Activated naive CD4-positive, alpha-beta T cell treated with anti-CD3 and anti-CD28 coated beads, Interleukin-2, amount 10 ng/mL, durations not matched to agents 7 days and 5 days (primary cell): ENCODE measurements at regions not wholly inside any gene's neighbourhood (a gene's known extent, or its start where the extent isn't known, plus 50 kb on each side); places are given as distances from the start of the nearest gene placed in this dataset.
"Not testable (repeated sequence)": the region's sequence is repeated elsewhere in the genome, so short reads cannot be mapped to it uniquely, and the experiment has no call there.

Experiments used
- CTCF ChIA-PET: fragments of 350-600 bp; sonication (Branson Sonifier 250); formaldehyde crosslinking; loops from one replicate; lab custom pipeline; 2021; ENCODE audit warnings: antibody characterized with exemption; lab: Charles Lee
- DNase-seq: peaks from one replicate; pipeline ENCODE4 v3.0.0-alpha.2; 2020
- H3K27ac Mint-ChIP-seq: one replicate; pipeline ENCODE4 v1.8.0; 2021; ENCODE audit warnings: mild to moderate bottlenecking, moderate library complexity, mixed read lengths
- H3K27me3 Mint-ChIP-seq: one replicate; pipeline ENCODE4 v1.8.0; 2021; ENCODE audit warnings: mild to moderate bottlenecking, mixed read lengths
- H3K36me3 Mint-ChIP-seq: one replicate; pipeline ENCODE4 v1.8.0; 2021; ENCODE audit warnings: mixed read lengths
- H3K4me1 Mint-ChIP-seq: one replicate; pipeline ENCODE4 v1.8.0; 2021; ENCODE audit warnings: mixed read lengths
- H3K4me3 Mint-ChIP-seq: one replicate; pipeline ENCODE4 v1.8.0; 2021; ENCODE audit warnings: mild to moderate bottlenecking, moderate library complexity, mixed read lengths
- H3K9me3 Mint-ChIP-seq: one replicate; pipeline ENCODE4 v1.8.0; 2021; ENCODE audit warnings: mixed read lengths

- Mint-ChIP-seq H3K27me3 (no peaks in the 10 kb centered on the region), H3K4me1 (no peaks in the 10 kb centered on the region), H3K36me3 (no peaks in the 10 kb centered on the region), H3K4me3 (no peak overlapping the region), H3K9me3 (no peaks in the 10 kb centered on the region), H3K27ac (no peak overlapping the region)
- DNase-seq = no peak
- CTCF ChIA-PET = no interaction called here
These were observed 1055.7 kb upstream of the TMEFF2 start for GRCh38 chr2:193250389-193250788.

DNA sequence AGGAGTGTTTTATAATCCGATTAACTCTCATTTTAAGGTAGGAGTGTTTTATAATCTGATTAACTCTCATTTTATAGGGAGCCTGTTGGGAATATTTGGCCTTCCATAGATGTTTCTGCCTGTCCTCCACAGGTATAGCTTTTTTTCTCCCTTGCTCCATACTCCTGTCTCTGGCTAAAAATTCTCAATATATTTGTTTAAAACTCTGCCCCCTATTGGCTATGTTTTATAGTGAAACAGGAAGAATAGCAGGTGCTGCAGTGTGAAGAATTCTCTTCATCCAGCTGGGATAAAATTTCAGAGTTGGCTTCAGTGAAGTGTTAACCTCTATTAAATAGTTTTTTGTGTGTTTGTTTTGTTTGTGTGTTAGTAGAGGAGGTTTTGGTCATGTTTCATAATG lies 1046.0 kb upstream of the TMEFF2 start:
- Mint-ChIP-seq H3K9me3 (no peaks in the 10 kb centered on the region), H3K36me3 (no peaks in the 10 kb centered on the region), H3K4me1 (no peaks in the 10 kb centered on the region), H3K27me3 (no peaks in the 10 kb centered on the region), H3K4me3 (no peak overlapping the region), H3K27ac (no peak overlapping the region)
- no peak for DNase-seq
- CTCF ChIA-PET = interaction anchor here (0.9 kb wide), 1 partner anchor 9 kb away, joined by 3 read pairs; no protein-coding TSS in a partner anchor

DNA sequence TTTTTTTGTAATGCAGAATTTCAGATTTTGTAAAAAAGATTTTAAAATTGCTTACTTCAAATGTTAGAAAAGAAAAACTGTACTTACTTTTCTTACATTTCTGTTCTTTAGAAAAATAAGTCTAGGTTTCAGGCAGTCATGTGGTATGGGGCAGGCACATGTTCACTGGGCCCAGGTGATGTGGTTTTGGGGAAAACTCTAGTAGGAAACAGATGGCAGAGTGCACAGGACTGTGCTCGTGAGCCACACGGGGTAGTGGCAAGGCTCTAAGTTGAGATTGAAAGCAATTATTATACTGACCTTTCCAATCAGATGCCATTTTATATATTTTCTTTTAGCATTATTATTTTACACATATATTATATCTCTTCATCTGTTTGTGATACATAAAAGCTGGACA lies 1036.9 kb upstream of the TMEFF2 start:
- CTCF ChIA-PET = no interaction called here
- no peak for DNase-seq
- no peaks in the 10 kb centered on the region for H3K4me1 Mint-ChIP-seq
- no peaks in the 10 kb centered on the region for H3K9me3 Mint-ChIP-seq
- no peaks in the 10 kb centered on the region for H3K36me3 Mint-ChIP-seq
- H3K27me3 Mint-ChIP-seq = no peaks in the 10 kb centered on the region
- H3K4me3 Mint-ChIP-seq = no peak overlapping the region
- H3K27ac Mint-ChIP-seq = no peak overlapping the region

- CTCF ChIA-PET = interaction anchor here (0.5 kb wide), 1 partner anchor 366 kb away, joined by 3 read pairs; no protein-coding TSS in a partner anchor
- H3K27me3 Mint-ChIP-seq = no peaks in the 10 kb centered on the region
- no peaks in the 10 kb centered on the region for H3K9me3 Mint-ChIP-seq
- H3K4me1 Mint-ChIP-seq = no peaks in the 10 kb centered on the region
- H3K27ac Mint-ChIP-seq = no peak overlapping the region
- no peak for DNase-seq
- H3K36me3 Mint-ChIP-seq = no peaks in the 10 kb centered on the region
- no peak overlapping the region for H3K4me3 Mint-ChIP-seq
These were observed 1033.5 kb upstream of the TMEFF2 start for GRCh38 chr2:193228276-193228675.

- H3K4me1 Mint-ChIP-seq = no peaks in the 10 kb centered on the region
- CTCF ChIA-PET = no interaction called here
- no peak overlapping the region for H3K4me3 Mint-ChIP-seq
- no peaks in the 10 kb centered on the region for H3K27me3 Mint-ChIP-seq
- H3K36me3 Mint-ChIP-seq = no peaks in the 10 kb centered on the region
- no peak for DNase-seq
- H3K27ac Mint-ChIP-seq = no peak overlapping the region
- H3K9me3 Mint-ChIP-seq = no peaks in the 10 kb centered on the region
These were observed 1027.7 kb upstream of the TMEFF2 start for GRCh38 chr2:193222454-193222853.

- no peak overlapping the region for H3K4me3 Mint-ChIP-seq
- H3K27me3 Mint-ChIP-seq = no peaks in the 10 kb centered on the region
- no peaks in the 10 kb centered on the region for H3K9me3 Mint-ChIP-seq
- no peak overlapping the region for H3K27ac Mint-ChIP-seq
- CTCF ChIA-PET = interaction anchor here (0.6 kb wide), 1 partner anchor 300 kb away, joined by 5 read pairs; no protein-coding TSS in a partner anchor
- H3K36me3 Mint-ChIP-seq = no peaks in the 10 kb centered on the region
- no peaks in the 10 kb centered on the region for H3K4me1 Mint-ChIP-seq
- DNase-seq = no peak
These were observed 1024.7 kb upstream of the TMEFF2 start for GRCh38 chr2:193219413-193219812.

DNA sequence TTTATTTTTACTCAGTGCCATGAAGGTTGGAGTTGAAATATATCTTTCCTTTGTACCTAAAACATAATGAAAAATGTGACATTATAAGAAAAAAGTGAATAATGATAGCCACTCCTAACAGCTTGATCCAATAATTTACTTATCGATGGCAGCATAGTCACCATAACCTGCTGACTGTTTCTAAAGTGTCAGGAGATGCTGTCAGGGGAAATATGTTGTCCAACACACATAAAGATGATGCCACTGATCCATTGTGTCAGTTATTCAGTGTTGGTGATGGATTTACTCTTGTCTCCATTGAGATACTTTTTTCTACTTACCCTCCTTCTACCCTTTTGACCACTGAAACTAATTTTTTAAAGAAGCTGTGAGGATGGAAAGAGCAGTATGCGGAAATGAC lies 1006.9 kb upstream of the TMEFF2 start:
- CTCF ChIA-PET = no interaction called here
- Mint-ChIP-seq H3K27ac (no peak overlapping the region), H3K9me3 (no peaks in the 10 kb centered on the region), H3K36me3 (no peaks in the 10 kb centered on the region), H3K4me1 (no peaks in the 10 kb centered on the region), H3K4me3 (no peak overlapping the region), H3K27me3 (no peaks in the 10 kb centered on the region)
- DNase-seq = no peak

DNA sequence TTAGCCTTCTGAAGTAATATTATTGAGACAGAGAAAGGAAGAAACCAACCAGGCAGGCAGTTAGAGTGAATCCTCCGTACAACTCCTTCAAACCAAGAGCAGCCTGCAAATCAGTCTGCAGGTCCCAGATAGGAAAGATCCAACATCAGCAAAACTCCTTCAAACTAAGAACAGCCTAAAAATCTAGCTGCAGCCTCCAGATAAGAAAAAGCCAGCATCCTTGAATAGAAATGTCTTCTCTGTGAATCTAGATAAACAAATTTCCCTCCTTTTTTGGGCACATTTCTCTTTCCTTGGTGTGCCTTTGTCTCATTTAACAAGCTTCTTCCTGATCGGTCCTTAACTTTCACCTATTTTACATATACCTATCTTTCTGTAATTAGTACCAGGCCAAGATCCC lies 1004.6 kb upstream of the TMEFF2 start:
- CTCF ChIA-PET = interaction anchor here (0.6 kb wide), 1 partner anchor 137 kb away, joined by 3 read pairs; no protein-coding TSS in a partner anchor
- no peaks in the 10 kb centered on the region for H3K27me3 Mint-ChIP-seq
- no peak overlapping the region for H3K4me3 Mint-ChIP-seq
- no peak for DNase-seq
- no peaks in the 10 kb centered on the region for H3K4me1 Mint-ChIP-seq
- H3K36me3 Mint-ChIP-seq = no peaks in the 10 kb centered on the region
- H3K27ac Mint-ChIP-seq = no peak overlapping the region
- no peaks in the 10 kb centered on the region for H3K9me3 Mint-ChIP-seq

DNA sequence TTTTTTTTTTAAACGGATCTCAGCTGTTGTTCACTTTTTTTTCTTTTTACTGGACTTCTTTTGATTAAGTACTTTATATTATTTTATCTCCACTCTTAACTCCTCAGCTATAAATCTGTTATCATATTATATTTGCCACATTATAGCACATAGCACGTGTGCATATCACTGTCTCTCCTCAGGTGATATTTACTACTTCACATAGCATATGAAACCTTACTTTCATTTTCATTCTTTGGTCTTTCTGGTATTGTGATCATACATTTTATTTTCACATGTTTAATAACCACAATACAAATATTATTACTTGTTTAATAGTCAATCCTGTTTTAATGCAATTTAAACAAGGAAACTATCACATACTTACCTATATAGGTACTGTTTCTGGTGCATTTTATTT lies 993.1 kb upstream of the TMEFF2 start:
- DNase-seq = no peak
- Mint-ChIP-seq H3K27ac (no peak overlapping the region), H3K4me1 (no peaks in the 10 kb centered on the region), H3K9me3 (no peaks in the 10 kb centered on the region), H3K4me3 (no peak overlapping the region), H3K36me3 (no peaks in the 10 kb centered on the region), H3K27me3 (no peaks in the 10 kb centered on the region)
- CTCF ChIA-PET = no interaction called here

DNA sequence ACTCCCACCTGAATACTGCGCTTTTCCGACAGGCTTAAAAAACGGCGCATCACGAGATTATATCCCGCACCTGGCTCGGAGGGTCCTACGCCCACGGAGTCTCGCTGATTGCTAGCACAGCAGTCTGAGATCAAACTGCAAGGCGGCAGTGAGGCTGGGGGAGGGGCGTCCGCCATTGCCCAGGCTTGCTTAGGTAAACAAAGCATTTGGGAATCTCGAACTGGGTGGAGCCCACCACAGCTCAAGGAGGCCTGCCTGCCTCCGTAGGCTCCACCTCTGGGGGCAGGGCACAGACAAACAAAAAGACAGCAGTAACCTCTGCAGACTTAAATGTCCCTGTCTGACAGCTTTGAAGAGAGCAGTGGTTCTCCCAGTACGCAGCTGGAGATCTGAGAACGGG lies 976.2 kb upstream of the TMEFF2 start:
- not testable (repeated sequence) for H3K4me3 Mint-ChIP-seq

GRCh38 chr2:193156480-193156879 lies 961.7 kb upstream of the TMEFF2 start:
- Mint-ChIP-seq H3K4me1 (no peaks in the 10 kb centered on the region), H3K36me3 (no peaks in the 10 kb centered on the region), H3K9me3 (no peaks in the 10 kb centered on the region), H3K27ac (no peak overlapping the region), H3K4me3 (no peak overlapping the region), H3K27me3 (no peaks in the 10 kb centered on the region)
- no peak for DNase-seq
- CTCF ChIA-PET = no interaction called here

More for the DNA sequence above, 976.2 kb upstream of the TMEFF2 start:
- H3K27ac Mint-ChIP-seq, CTCF ChIA-PET, H3K9me3 Mint-ChIP-seq, DNase-seq, H3K36me3 Mint-ChIP-seq, H3K27me3 Mint-ChIP-seq, H3K4me1 Mint-ChIP-seq: not testable (repeated sequence)

GRCh38 chr2:193154076-193154475 lies 959.3 kb upstream of the TMEFF2 start:
- CTCF ChIA-PET = no interaction called here
- H3K36me3 Mint-ChIP-seq = no peaks in the 10 kb centered on the region
- H3K27ac Mint-ChIP-seq = no peak overlapping the region
- H3K4me3 Mint-ChIP-seq = no peak overlapping the region
- H3K9me3 Mint-ChIP-seq = no peaks in the 10 kb centered on the region
- no peaks in the 10 kb centered on the region for H3K27me3 Mint-ChIP-seq
- DNase-seq = no peak
- H3K4me1 Mint-ChIP-seq = no peaks in the 10 kb centered on the region

DNA sequence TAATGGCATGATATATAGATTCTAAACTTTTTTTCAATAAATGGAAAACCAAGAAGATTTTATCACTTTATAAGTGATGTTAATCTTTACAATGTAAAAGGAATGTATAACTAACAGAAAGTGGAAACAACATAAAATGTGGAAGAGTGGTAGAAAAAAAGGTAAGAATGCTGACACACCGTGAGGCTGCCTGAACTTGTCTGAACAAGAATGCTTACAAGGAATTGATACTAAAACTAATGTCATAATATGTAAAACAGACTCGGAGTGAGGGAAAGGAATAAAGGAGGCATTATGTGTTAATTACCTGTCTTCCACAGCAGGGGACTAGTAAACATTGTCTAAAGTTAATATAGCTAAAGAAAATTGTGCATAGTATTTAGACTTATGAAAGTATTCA lies 958.8 kb upstream of the TMEFF2 start:
- Mint-ChIP-seq H3K4me3 (no peak overlapping the region), H3K36me3 (no peaks in the 10 kb centered on the region), H3K27me3 (no peaks in the 10 kb centered on the region), H3K9me3 (no peaks in the 10 kb centered on the region), H3K27ac (no peak overlapping the region), H3K4me1 (no peaks in the 10 kb centered on the region)
- DNase-seq = no peak
- CTCF ChIA-PET = no interaction called here

DNA sequence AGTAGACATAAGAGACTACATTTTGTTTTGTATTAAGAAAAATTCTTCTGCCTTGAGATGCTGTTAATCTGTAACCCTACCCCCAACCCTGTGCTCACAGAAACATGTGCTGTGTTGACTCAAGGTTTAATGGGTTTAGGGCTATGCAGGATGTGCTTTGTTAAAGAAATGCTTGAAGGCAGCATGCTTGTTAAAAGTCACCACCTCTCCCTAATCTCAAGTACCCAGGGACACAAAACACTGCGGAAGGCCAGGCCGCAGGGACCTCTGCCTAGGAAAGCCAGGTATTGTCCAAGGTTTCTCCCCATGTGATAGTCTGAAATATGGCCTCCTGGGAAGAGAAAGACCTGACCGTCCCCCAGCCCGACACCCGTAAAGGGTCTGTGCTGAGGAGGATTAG lies 947.7 kb upstream of the TMEFF2 start:
- H3K27me3 Mint-ChIP-seq, DNase-seq, H3K36me3 Mint-ChIP-seq, CTCF ChIA-PET, H3K27ac Mint-ChIP-seq, H3K4me3 Mint-ChIP-seq, H3K9me3 Mint-ChIP-seq, H3K4me1 Mint-ChIP-seq: not testable (repeated sequence)

GRCh38 chr2:193141998-193142397 lies 947.3 kb upstream of the TMEFF2 start:
- Mint-ChIP-seq H3K27ac (no peak overlapping the region), H3K9me3 (peaks cover 3% of the 10 kb centered on the region), H3K4me1 (no peaks in the 10 kb centered on the region), H3K4me3 (no peak overlapping the region), H3K36me3 (no peaks in the 10 kb centered on the region), H3K27me3 (no peaks in the 10 kb centered on the region)
- DNase-seq = no peak
- CTCF ChIA-PET = no interaction called here

DNA sequence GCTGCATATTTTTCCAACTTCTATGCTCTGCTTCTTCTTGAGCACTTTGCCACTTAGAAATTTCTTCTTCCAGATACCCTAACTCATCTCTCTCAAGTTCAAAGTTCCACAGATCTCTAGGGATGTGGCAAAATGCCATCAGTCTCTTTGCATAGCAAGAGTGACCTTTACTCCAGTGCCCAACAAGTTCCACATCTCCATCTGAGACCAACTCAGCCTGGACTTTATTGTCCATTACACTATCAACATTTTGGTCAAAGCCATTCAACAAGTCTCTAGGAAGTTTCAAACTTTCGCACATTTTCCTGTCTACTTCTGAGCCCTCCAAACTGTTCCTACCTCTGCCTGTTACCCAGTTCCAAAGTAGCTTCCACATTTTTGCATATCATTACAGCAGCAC lies 946.2 kb upstream of the TMEFF2 start:
- H3K36me3 Mint-ChIP-seq, H3K27me3 Mint-ChIP-seq, H3K4me1 Mint-ChIP-seq, CTCF ChIA-PET, H3K27ac Mint-ChIP-seq, H3K4me3 Mint-ChIP-seq, H3K9me3 Mint-ChIP-seq, DNase-seq: not testable (repeated sequence)
